PFSK-1 (cell line): ENCODE measurements at regions not wholly inside any gene's neighbourhood (a gene's known extent, or its start where the extent isn't known, plus 50 kb on each side); places are given as distances from the start of the nearest gene placed in this dataset.

Experiments
- FOXP2 ChIP-seq: optimal IDR thresholded peaks from 2 replicates; pipeline ENCODE3; 2011; ENCODE audit warnings: borderline replicate concordance, control low read depth, inconsistent platforms; ENCODE audit not compliant: insufficient read depth; ENCODE audit errors: extremely low read length, extremely low read depth
- POLR2AphosphoS5 ChIP-seq: IDR thresholded peaks from 2 replicates; pipeline ENCODE4 v1.6.1; 2012; ENCODE audit warnings: low read depth, mild to moderate bottlenecking, control low read depth, low read length, moderate library complexity
- SIN3A ChIP-seq: IDR thresholded peaks from 2 replicates; pipeline ENCODE4 v1.6.1; 2012; ENCODE audit warnings: mild to moderate bottlenecking, low read length, moderate library complexity, borderline replicate concordance; ENCODE audit not compliant: insufficient read depth
- TAF1 ChIP-seq: IDR thresholded peaks from 2 replicates; pipeline ENCODE4 v1.6.1; 2012; ENCODE audit warnings: low read length, control low read depth, borderline replicate concordance; ENCODE audit not compliant: insufficient read depth
- TF ChIP-seq, protein P1 (sequence below), 2 experiments: IDR thresholded peaks; 2 replicates each; pipeline versions ENCODE4 v1.6.1 to v1.8.0; 2011 to 2012; ENCODE audit warnings: low read depth in 2 of 2, low read length in 2 of 2, control low read depth in 1 of 2, inconsistent platforms in 1 of 2, mild to moderate bottlenecking in 1 of 2, moderate library complexity in 1 of 2; ENCODE audit not compliant: insufficient read depth in 1 of 2

DNA sequence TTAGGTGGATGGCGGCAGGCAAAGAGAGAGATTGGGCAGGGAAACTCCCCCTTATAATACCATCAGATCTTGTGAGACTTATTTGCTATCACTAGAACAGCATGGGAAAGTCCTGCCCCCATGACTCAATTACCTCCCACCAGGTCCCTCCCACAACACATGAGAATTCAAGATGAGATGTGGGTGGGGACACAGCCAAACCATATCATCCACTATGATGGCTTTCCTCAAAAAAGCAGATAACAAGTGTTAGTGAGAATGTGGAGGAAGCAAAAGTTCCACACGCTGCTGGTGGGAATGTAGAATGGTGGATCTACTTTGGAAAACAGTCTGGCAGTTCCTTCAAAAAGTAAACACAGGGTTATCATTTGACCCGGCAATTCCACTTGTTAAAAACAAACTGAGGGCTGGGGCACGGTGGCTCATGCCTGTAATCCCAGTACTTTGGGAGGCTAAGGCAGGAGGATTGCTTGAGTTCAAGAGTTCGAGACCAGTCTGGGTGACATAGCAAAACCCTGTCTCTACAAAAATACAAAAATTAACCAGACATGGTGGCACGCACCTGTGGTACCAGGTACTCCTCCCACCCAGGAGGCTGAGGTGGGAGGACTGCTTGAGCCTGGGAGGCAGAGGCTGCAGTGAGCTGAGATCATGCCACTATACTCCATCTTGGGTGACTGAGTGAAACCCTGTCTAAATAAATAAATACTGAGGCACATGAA is 161.4 kb upstream of the EEPD1 start:
- TF ChIP-seq SIN3A: no peak
- TF ChIP-seq POLR2AphosphoS5: no peak
- TF ChIP-seq TAF1: no peak
- TF ChIP-seq, protein P1, sequence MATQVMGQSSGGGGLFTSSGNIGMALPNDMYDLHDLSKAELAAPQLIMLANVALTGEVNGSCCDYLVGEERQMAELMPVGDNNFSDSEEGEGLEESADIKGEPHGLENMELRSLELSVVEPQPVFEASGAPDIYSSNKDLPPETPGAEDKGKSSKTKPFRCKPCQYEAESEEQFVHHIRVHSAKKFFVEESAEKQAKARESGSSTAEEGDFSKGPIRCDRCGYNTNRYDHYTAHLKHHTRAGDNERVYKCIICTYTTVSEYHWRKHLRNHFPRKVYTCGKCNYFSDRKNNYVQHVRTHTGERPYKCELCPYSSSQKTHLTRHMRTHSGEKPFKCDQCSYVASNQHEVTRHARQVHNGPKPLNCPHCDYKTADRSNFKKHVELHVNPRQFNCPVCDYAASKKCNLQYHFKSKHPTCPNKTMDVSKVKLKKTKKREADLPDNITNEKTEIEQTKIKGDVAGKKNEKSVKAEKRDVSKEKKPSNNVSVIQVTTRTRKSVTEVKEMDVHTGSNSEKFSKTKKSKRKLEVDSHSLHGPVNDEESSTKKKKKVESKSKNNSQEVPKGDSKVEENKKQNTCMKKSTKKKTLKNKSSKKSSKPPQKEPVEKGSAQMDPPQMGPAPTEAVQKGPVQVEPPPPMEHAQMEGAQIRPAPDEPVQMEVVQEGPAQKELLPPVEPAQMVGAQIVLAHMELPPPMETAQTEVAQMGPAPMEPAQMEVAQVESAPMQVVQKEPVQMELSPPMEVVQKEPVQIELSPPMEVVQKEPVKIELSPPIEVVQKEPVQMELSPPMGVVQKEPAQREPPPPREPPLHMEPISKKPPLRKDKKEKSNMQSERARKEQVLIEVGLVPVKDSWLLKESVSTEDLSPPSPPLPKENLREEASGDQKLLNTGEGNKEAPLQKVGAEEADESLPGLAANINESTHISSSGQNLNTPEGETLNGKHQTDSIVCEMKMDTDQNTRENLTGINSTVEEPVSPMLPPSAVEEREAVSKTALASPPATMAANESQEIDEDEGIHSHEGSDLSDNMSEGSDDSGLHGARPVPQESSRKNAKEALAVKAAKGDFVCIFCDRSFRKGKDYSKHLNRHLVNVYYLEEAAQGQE (IDR thresholded peaks at IDR 0.05; ENCODE audit: insufficient read depth in 1 of 2, low read depth in 2 of 2, low read length in 2 of 2): no peak
- TF ChIP-seq FOXP2: no peak

DNA sequence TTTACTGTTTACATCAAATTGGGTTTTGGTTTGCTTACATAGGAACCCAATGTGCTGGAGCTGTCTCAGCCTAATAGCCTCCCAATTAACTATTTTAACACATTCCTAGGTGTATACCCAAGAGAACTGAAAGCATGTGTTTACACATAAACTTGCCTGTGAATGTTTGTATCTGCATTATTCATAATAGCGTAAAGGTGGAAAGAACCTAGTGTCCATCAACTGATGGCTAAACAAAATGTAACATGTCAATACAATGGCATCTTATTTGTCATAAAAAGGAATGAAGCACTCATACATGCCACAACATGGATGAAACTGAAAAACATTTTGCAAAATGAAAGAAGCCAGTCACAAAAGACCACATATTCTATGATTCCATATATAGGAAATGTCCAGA is 160.6 kb upstream of the EEPD1 start:
- TF ChIP-seq, protein P1 (IDR thresholded peaks at IDR 0.05; ENCODE audit: insufficient read depth in 1 of 2, low read depth in 2 of 2, low read length in 2 of 2): no peak
- TF ChIP-seq POLR2AphosphoS5 (no peak), TAF1 (no peak), SIN3A (no peak), FOXP2 (no peak)

DNA sequence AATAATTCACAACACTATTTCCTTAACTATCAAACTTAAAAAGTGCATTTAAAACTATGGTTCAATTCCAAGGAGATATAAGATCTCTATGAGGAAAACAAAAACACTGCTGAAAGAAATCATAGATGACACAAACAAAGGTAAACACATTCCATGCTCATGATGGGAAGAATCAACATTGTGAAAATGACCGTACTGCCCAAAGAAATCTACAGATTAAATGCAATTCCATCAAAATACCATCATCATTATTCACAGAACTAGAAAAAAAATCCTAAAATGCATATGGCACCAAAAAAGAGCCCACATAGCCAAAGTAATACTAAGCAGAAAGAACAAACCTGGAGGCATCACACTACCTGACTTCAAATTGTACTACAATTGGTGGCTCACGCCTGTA is 159.9 kb upstream of the EEPD1 start:
- TF ChIP-seq FOXP2: no peak
- TF ChIP-seq POLR2AphosphoS5: no peak
- TF ChIP-seq, protein P1 (IDR thresholded peaks at IDR 0.05; ENCODE audit: insufficient read depth in 1 of 2, low read depth in 2 of 2, low read length in 2 of 2): no peak
- TF ChIP-seq TAF1: no peak
- no peak for TF ChIP-seq SIN3A

DNA sequence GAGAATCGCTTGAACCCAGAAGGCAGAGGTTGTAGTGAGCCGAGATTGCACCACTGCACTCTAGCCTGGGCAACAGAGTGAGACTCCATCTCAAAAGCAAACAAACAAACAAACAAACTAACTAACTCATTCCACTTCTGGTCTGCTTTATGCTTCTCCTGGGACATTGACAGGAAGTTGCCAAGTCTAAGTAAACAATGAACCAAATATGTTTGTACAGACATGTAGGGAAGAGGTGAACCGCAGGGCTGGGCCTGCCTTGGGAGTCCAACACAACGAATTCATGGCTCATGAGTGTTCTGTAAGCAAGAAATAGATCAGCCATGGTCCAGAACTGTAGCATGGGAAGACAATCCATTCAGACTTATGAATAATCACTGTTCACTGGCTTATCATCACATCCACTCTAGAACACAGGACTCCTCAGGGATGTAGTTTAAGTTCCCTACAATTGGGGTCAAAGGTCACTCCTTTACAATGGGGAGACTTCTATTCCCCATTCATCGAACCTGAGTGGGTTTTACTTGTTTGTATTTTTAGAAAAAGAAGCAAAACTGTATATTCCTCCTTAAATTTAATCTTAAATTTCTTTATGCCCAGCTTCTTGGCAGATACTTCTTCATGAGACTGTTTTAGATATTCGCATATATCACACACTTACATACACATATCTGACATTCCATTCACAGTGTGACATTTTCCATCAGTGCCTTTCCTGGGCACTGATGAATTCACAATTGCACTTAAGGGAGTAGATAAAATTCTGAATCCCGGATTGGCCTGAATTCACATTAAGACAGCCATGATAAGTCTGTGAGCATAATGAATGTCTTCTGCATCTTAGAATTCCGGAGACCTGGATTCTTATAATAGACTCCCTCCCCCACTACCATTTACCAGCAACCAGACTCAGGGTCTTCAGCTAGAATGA is 159.1 kb upstream of the EEPD1 start:
- no peak for TF ChIP-seq POLR2AphosphoS5
- TF ChIP-seq SIN3A: no peak
- TF ChIP-seq, protein P1 (IDR thresholded peaks at IDR 0.05; ENCODE audit: insufficient read depth in 1 of 2, low read depth in 2 of 2, low read length in 2 of 2): no peak
- TF ChIP-seq FOXP2: no peak
- TF ChIP-seq TAF1: no peak
